ENCODE measurements at regions not wholly inside any gene's neighbourhood (a gene's known extent, or its start where the extent isn't known, plus 50 kb on each side); places are given as distances from the start of the nearest gene placed in this dataset.

DNA sequence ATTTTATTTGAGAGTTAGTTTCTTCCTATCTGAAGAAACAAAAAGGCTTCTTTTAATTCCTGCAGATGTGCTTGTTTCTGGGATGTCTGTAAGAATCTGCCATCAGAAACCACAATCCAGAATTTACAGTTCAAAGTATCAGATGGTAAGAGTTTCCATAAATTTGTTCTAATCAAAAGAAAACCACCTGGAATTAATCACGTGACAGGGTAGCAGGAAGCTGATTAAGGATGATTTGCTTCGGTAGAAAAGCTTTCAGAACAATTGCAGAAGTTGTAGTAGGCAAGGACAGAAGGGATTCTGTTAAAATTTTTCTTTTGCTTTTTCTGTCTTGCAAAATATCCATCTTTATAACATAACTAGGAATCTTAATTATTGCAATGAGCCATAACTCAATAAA is 1975.1 kb upstream of the AGA start:
- TF ChIP-seq, protein P1, sequence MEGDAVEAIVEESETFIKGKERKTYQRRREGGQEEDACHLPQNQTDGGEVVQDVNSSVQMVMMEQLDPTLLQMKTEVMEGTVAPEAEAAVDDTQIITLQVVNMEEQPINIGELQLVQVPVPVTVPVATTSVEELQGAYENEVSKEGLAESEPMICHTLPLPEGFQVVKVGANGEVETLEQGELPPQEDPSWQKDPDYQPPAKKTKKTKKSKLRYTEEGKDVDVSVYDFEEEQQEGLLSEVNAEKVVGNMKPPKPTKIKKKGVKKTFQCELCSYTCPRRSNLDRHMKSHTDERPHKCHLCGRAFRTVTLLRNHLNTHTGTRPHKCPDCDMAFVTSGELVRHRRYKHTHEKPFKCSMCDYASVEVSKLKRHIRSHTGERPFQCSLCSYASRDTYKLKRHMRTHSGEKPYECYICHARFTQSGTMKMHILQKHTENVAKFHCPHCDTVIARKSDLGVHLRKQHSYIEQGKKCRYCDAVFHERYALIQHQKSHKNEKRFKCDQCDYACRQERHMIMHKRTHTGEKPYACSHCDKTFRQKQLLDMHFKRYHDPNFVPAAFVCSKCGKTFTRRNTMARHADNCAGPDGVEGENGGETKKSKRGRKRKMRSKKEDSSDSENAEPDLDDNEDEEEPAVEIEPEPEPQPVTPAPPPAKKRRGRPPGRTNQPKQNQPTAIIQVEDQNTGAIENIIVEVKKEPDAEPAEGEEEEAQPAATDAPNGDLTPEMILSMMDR (IDR thresholded peaks at IDR 0.05): no peak
- TF ChIP-seq POLR2A (IDR thresholded peaks at IDR 0.05) (no peak), POLR2AphosphoS5 (IDR thresholded peaks at IDR 0.05; ENCODE audit: insufficient read depth in 1 of 2, low read depth in 1 of 2) (no peak)
- Histone ChIP-seq H3K9me3 (no peaks in the 10 kb centered on the region), H3K36me3 (no peaks in the 10 kb centered on the region), H3K27me3 (no peaks in the 10 kb centered on the region), H3K4me3 (no peak overlapping the region), H3K4me1 (no peaks in the 10 kb centered on the region), H3K27ac (no peak overlapping the region)
- no peak for DNase-seq (ENCODE audit: extremely low spot score in 2 of 2)
- intact Hi-C loops (cut with DNase I): no loop called here

DNA sequence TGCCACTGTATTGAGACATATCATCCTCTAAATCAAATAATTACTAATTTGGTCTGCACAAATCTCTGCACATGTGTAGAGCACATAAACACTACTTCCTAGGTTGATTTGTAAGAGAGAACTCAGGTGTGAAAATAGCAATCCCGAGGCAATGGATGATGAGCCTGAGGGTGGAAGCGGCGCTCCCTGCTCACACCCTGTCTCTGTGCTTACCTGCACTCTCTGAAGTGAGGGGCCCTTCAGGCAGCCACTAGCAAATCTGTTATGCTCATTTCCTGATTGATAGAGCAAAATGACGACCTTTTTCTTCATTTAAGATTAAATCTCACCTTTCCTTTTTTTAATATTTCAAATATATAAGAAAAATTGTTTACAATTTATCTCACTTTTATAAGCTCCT is 1995.7 kb upstream of the AGA start:
- no peak for TF ChIP-seq POLR2A (IDR thresholded peaks at IDR 0.05)
- TF ChIP-seq, protein P1 (IDR thresholded peaks at IDR 0.05): no peak
- TF ChIP-seq POLR2AphosphoS5 (IDR thresholded peaks at IDR 0.05; ENCODE audit: insufficient read depth in 1 of 2, low read depth in 1 of 2): no peak
- H3K27ac ChIP-seq: no peak overlapping the region
- no peaks in the 10 kb centered on the region for H3K36me3 ChIP-seq
- no peaks in the 10 kb centered on the region for H3K4me1 ChIP-seq
- no peak for DNase-seq (ENCODE audit: extremely low spot score in 2 of 2)
- no peaks in the 10 kb centered on the region for H3K27me3 ChIP-seq
- no peaks in the 10 kb centered on the region for H3K9me3 ChIP-seq
- no peak overlapping the region for H3K4me3 ChIP-seq
- intact Hi-C loops (cut with DNase I): no loop called here

DNA sequence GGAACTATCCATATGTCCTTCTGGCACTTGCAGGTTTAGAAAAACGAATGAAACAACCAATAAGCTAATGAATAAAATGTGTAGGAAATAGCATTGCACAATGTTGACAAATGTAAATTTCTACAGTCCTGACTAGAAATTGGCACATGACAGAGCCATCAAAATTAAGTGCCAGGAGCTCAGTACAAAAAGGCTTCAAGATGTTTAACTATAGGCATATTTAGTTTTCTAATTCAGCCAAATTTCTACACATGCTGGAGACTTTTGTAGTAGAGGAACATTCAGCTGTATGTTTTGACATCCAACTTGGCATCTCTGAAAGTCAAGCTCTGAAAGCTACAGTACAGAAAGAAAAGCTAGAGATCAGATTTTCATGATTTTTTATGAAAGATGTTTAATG is 1999.4 kb upstream of the AGA start:
- intact Hi-C loops (cut with DNase I): no loop called here
- Histone ChIP-seq H3K27me3 (no peaks in the 10 kb centered on the region), H3K27ac (no peak overlapping the region), H3K4me1 (no peaks in the 10 kb centered on the region), H3K9me3 (no peaks in the 10 kb centered on the region), H3K4me3 (no peak overlapping the region), H3K36me3 (no peaks in the 10 kb centered on the region)
- no peak for TF ChIP-seq POLR2A (IDR thresholded peaks at IDR 0.05)
- TF ChIP-seq, protein P1 (IDR thresholded peaks at IDR 0.05): no peak
- no peak for TF ChIP-seq POLR2AphosphoS5 (IDR thresholded peaks at IDR 0.05; ENCODE audit: insufficient read depth in 1 of 2, low read depth in 1 of 2)
- DNase-seq (ENCODE audit: extremely low spot score in 2 of 2): no peak

DNA sequence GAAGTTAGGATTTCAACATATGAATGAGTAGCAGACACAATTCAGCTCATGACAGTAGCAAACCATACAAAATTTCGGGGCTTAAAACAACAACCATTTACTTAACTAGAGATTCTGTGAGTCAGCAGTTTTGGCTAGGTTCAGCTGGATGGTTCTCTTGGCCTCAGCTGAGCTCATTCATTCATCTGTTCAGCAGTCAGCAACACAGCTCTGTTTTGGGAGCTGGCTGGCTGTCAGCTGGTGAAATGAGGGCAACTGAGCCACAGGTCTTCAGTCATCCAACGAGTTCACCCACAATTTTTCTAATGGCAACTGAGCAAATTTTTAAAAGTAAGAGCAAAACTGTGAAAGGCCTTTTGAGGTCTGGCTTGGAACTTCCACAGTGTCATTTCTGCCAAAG is 2005.1 kb upstream of the AGA start:
- Histone ChIP-seq H3K36me3 (no peaks in the 10 kb centered on the region), H3K27ac (no peak overlapping the region), H3K9me3 (no peaks in the 10 kb centered on the region), H3K27me3 (no peaks in the 10 kb centered on the region), H3K4me1 (no peaks in the 10 kb centered on the region), H3K4me3 (no peak overlapping the region)
- DNase-seq (ENCODE audit: extremely low spot score in 2 of 2): no peak
- intact Hi-C loops (cut with DNase I): no loop called here
- TF ChIP-seq POLR2AphosphoS5 (IDR thresholded peaks at IDR 0.05; ENCODE audit: insufficient read depth in 1 of 2, low read depth in 1 of 2): no peak
- TF ChIP-seq, protein P1 (IDR thresholded peaks at IDR 0.05): no peak
- TF ChIP-seq POLR2A (IDR thresholded peaks at IDR 0.05): no peak

DNA sequence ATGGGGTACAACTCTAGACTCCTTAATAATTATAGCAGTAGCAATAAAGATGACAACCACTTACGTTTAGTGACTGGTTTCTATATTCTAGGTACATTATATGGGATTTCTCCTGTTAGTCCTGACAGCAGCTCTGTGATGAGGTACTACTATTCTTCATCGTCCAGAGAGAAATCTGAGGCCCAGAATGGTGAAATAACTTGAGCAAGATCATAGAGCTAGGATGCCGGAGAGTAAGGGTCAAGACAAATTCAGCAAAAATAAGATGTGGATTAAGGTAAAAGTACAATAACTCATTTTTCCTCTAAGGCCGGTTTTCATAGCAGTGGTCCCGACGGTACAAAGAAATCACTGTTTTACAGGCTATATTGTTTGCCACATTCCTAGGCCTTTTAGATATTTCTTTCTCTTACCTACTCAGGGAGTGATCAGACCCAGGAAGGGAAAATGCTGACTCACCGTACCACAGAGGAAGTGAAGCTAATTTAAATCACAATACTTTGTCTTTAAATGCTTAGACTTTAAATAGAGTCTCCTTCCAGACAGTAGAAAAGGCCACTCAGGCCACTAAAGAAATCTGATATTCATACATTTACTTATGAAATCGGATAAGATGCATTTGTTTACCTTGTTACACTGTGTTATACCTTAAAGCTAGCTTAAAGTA is 2023.0 kb upstream of the AGA start:
- no peaks in the 10 kb centered on the region for H3K4me1 ChIP-seq
- DNase-seq (ENCODE audit: extremely low spot score in 2 of 2): no peak
- no peak overlapping the region for H3K4me3 ChIP-seq
- no peaks in the 10 kb centered on the region for H3K36me3 ChIP-seq
- H3K27me3 ChIP-seq: no peaks in the 10 kb centered on the region
- TF ChIP-seq, protein P1 (IDR thresholded peaks at IDR 0.05): no peak
- TF ChIP-seq POLR2AphosphoS5 (IDR thresholded peaks at IDR 0.05; ENCODE audit: insufficient read depth in 1 of 2, low read depth in 1 of 2) (no peak), POLR2A (IDR thresholded peaks at IDR 0.05) (no peak)
- H3K27ac ChIP-seq: no peak overlapping the region
- H3K9me3 ChIP-seq: no peaks in the 10 kb centered on the region
- intact Hi-C loops (cut with DNase I): no loop called here

All from vagina (tissue), 2 donors.